NB4 (cell line): ENCODE measurements at regions not wholly inside any gene's neighbourhood (a gene's known extent, or its start where the extent isn't known, plus 50 kb on each side); places are given as distances from the start of the nearest gene placed in this dataset.

Experiments
- DNase-seq: peaks from one replicate; pipeline ENCODE4 v3.0.0; 2010; ENCODE audit warnings: low read depth
- H3K4me3 ChIP-seq: one replicate; pipeline ENCODE4 v1.5.1; 2011; ENCODE audit warnings: mild to moderate bottlenecking, low read depth, low read length, moderate library complexity
- CTCF ChIP-seq: IDR thresholded peaks from one replicate; pipeline ENCODE4 v1.5.1; 2012; ENCODE audit warnings: low read depth, low read length
- MAX ChIP-seq: IDR thresholded peaks from 2 replicates; pipeline ENCODE4 v1.6.1; 2011; ENCODE audit warnings: low read depth, low read length
- MYC ChIP-seq: IDR thresholded peaks from 2 replicates; pipeline ENCODE4 v1.6.1; 2011; ENCODE audit warnings: low read depth, low read length
- POLR2A ChIP-seq: IDR thresholded peaks from 2 replicates; pipeline ENCODE4 v1.6.1; 2011; ENCODE audit warnings: mild to moderate bottlenecking; ENCODE audit not compliant: insufficient read length; ENCODE audit errors: extremely low read depth

- DNase-seq, result no peak
- TF ChIP-seq MYC, result no peak
- no peak for TF ChIP-seq MAX
- TF ChIP-seq CTCF, result no peak
- no peak for TF ChIP-seq POLR2A
These were observed 238.0 kb upstream of the HS6ST1 start for GRCh38 chr2:128556633-128557032.

GRCh38 chr2:128557069-128557468 lies 238.4 kb upstream of the HS6ST1 start:
- no peak for TF ChIP-seq MAX
- TF ChIP-seq MYC, result no peak
- TF ChIP-seq CTCF, result no peak
- no peak for TF ChIP-seq POLR2A
- DNase-seq, result no peak
- no peak overlapping the region for H3K4me3 ChIP-seq

More at GRCh38 chr2:128556633-128557032, 238.0 kb upstream of the HS6ST1 start:
- no peak overlapping the region for H3K4me3 ChIP-seq

DNA sequence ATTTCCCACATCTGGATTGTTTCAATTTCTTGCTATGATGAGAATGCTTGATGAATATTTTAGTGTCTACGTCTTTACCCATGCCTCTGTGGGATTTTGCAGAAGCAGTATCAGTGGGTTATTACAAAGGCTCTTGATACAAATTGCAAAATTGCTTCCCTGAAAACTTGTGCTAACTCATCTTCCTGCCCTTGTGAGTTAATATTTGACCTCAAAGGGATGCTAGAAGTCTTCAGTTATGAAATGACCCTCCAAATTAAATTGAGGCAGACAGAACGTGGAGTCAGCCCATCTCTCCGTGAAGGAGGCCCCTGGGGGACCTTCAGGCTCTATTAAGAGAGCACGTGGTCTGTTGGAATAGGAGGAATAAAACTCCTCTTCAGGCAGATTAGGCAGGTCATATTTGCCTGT lies 239.2 kb upstream of the HS6ST1 start:
- peak; percentile 85 for DNase-seq
- TF ChIP-seq MAX, result peak; percentile 94
- TF ChIP-seq MYC, result peak; percentile 58; the same call in 1 of the 2 replicates
- TF ChIP-seq POLR2A, result no peak
- no peak overlapping the region for H3K4me3 ChIP-seq

GRCh38 chr2:128558441-128558840 lies 239.8 kb upstream of the HS6ST1 start:
- no peak for DNase-seq
- TF ChIP-seq POLR2A, result no peak
- TF ChIP-seq MAX, result no peak
- no peak for TF ChIP-seq CTCF
- no peak for TF ChIP-seq MYC
- H3K4me3 ChIP-seq, result no peak overlapping the region

DNA sequence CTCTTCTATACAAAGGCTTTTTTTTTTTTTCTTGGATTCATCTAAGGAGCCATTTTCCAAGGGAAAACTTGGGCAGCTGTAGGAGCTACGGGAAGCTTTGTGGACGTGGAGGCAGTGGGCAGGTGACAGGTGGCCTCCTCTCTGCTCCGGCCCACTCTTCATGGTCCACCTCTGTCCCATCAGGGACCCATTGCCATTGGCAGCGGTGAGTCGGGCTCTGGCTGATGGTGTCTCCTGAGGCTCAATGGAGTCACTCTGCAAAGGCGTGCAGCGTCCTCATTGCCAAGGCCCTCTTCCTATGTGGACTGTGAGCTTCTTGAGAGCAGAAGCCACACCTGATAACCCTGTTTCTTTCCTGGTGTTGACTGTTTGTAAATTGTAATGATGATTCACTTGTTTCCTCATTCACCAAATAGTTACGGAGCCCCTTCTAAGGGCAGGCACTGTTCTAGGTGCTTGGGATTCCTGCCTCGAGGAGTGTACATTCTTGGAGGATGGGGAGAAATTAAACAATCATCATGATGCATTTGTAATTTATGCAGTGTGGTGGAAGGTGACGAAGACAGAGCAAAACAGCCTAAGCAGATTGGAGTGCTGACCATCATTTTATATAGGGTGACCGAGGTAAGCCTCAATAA lies 240.3 kb upstream of the HS6ST1 start:
- DNase-seq, result no peak
- H3K4me3 ChIP-seq, result no peak overlapping the region
- TF ChIP-seq CTCF (no peak), MAX (no peak), MYC (no peak), POLR2A (no peak)

- TF ChIP-seq MAX (no peak), CTCF (no peak), MYC (no peak), POLR2A (no peak)
- H3K4me3 ChIP-seq, result no peak overlapping the region
- no peak for DNase-seq
These were observed 241.2 kb upstream of the HS6ST1 start for GRCh38 chr2:128559533-128560515.
